SU-DHL-6 (cell line): ENCODE measurements at regions not wholly inside any gene's neighbourhood (a gene's known extent, or its start where the extent isn't known, plus 50 kb on each side); places are given as distances from the start of the nearest gene placed in this dataset.

Source experiments
- EZH2phosphoT487 ChIP-seq: fragments of 200-600 bp; sonication (generic), shearing (Covaris generic); conservative IDR thresholded peaks from 2 replicates; pipeline ENCODE4 v1.6.1; 2018; ENCODE audit warnings: mild to moderate bottlenecking, antibody characterized with exemption, low read length, moderate library complexity, mixed read lengths
- TF ChIP-seq, protein P1 (sequence below): fragments of 200-600 bp; sonication (generic); IDR thresholded peaks from one replicate; pipeline ENCODE4 v1.5.1; 2017; ENCODE audit warnings: antibody characterized with exemption, mild to moderate bottlenecking, low read length, moderate library complexity; ENCODE audit not compliant: insufficient read depth, poor library complexity, severe bottlenecking

GRCh38 chr1:191528275-191528674, 630.0 kb upstream of the RGS18 start:
- TF ChIP-seq, protein P1, sequence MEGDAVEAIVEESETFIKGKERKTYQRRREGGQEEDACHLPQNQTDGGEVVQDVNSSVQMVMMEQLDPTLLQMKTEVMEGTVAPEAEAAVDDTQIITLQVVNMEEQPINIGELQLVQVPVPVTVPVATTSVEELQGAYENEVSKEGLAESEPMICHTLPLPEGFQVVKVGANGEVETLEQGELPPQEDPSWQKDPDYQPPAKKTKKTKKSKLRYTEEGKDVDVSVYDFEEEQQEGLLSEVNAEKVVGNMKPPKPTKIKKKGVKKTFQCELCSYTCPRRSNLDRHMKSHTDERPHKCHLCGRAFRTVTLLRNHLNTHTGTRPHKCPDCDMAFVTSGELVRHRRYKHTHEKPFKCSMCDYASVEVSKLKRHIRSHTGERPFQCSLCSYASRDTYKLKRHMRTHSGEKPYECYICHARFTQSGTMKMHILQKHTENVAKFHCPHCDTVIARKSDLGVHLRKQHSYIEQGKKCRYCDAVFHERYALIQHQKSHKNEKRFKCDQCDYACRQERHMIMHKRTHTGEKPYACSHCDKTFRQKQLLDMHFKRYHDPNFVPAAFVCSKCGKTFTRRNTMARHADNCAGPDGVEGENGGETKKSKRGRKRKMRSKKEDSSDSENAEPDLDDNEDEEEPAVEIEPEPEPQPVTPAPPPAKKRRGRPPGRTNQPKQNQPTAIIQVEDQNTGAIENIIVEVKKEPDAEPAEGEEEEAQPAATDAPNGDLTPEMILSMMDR, result no peak
- TF ChIP-seq EZH2phosphoT487, result no peak
